ENCODE measurements at regions not wholly inside any gene's neighbourhood (a gene's known extent, or its start where the extent isn't known, plus 50 kb on each side); places are given as distances from the start of the nearest gene placed in this dataset.

- no peak for TF ChIP-seq POLR2AphosphoS5 (IDR thresholded peaks at IDR 0.05)
- no peak for TF ChIP-seq CTCF (IDR thresholded peaks at IDR 0.05 in 8 of 11, conservative IDR thresholded peaks at IDR 0.05 in 3 of 11)
- TF ChIP-seq POLR2A (IDR thresholded peaks at IDR 0.05) = no peak
Measured at GRCh38 chr4:14315129-14315528, 687.2 kb upstream of the CPEB2 start.

Data from spleen (tissue), 7 donors.